MM.1S (cell line): ENCODE measurements at regions not wholly inside any gene's neighbourhood (a gene's known extent, or its start where the extent isn't known, plus 50 kb on each side); places are given as distances from the start of the nearest gene placed in this dataset.

Experiments
- DNase-seq: peaks from one replicate; pipeline ENCODE4 v3.0.0-alpha.2; 2015
- H2AFZ ChIP-seq: fragments of 300-600 bp; sonication (generic); 2 replicates; pipeline ENCODE4 v1.6.0; 2016; ENCODE audit warnings: antibody characterized with exemption, low read length
- H3F3A ChIP-seq: fragments of 300-600 bp; sonication (generic); 2 replicates; pipeline ENCODE4 v1.6.1; 2016; ENCODE audit warnings: mild to moderate bottlenecking, antibody characterized with exemption, low read length, moderate library complexity, mixed read lengths; ENCODE audit not compliant: insufficient read depth
- H3K27ac ChIP-seq: fragments of 300-600 bp; sonication (generic); 2 replicates; pipeline ENCODE4 v1.5.1; 2016; ENCODE audit warnings: mild to moderate bottlenecking, low read length
- H3K27me3 ChIP-seq: fragments of 300-600 bp; sonication (generic); replicated peaks from 2 replicates; pipeline ENCODE4 v1.6.0; 2016; ENCODE audit warnings: low read length; ENCODE audit not compliant: insufficient read depth
- H3K36me3 ChIP-seq: fragments of 300-600 bp; sonication (generic); replicated peaks from 2 replicates; pipeline ENCODE4 v1.6.1; 2016; ENCODE audit warnings: mild to moderate bottlenecking, low read length, mixed read lengths; ENCODE audit not compliant: insufficient read depth
- H3K4me1 ChIP-seq: fragments of 300-600 bp; sonication (generic); 2 replicates; pipeline ENCODE4 v1.6.1; 2016; ENCODE audit warnings: low read length, mixed read lengths
- H3K4me2 ChIP-seq: fragments of 300-600 bp; sonication (generic); 2 replicates; pipeline ENCODE4 v1.6.0; 2016; ENCODE audit warnings: low read depth, low read length
- H3K4me3 ChIP-seq: fragments of 300-600 bp; sonication (generic); 2 replicates; pipeline ENCODE4 v1.5.1; 2016; ENCODE audit warnings: low read length, mixed read lengths
- H3K79me2 ChIP-seq: fragments of 300-600 bp; sonication (generic); 2 replicates; pipeline ENCODE4 v1.6.1; 2016; ENCODE audit warnings: mixed run types, low read length, mixed read lengths
- H3K9ac ChIP-seq: fragments of 300-600 bp; sonication (generic); 2 replicates; pipeline ENCODE4 v1.6.1; 2016; ENCODE audit warnings: low read length, mixed read lengths
- H3K9me2 ChIP-seq: fragments of 300-600 bp; sonication (generic); replicated peaks from 2 replicates; pipeline ENCODE4 v1.6.1; 2016; ENCODE audit warnings: mild to moderate bottlenecking, low read length, mixed read lengths; ENCODE audit not compliant: insufficient read depth
- H3K9me3 ChIP-seq: fragments of 300-600 bp; sonication (generic); replicated peaks from 2 replicates; pipeline ENCODE4 v1.6.1; 2016; ENCODE audit warnings: mild to moderate bottlenecking, low read length, mixed read lengths; ENCODE audit not compliant: insufficient read depth
- H4K20me1 ChIP-seq: fragments of 300-600 bp; sonication (generic); 2 replicates; pipeline ENCODE4 v1.6.1; 2016; ENCODE audit warnings: mild to moderate bottlenecking, low read length, moderate library complexity, mixed read lengths; ENCODE audit not compliant: insufficient read depth
- CTCF ChIP-seq: fragments of 300-600 bp; sonication (generic); IDR thresholded peaks from 2 replicates; pipeline ENCODE4 v1.5.1; 2016; ENCODE audit warnings: antibody characterized with exemption, low read length, mixed read lengths
- EZH2 ChIP-seq: fragments of 300-600 bp; sonication (generic); optimal IDR thresholded peaks from 2 replicates; pipeline ENCODE3; 2017; ENCODE audit warnings: low read depth, mild to moderate bottlenecking, antibody characterized with exemption, low read length, mixed read lengths
- EZH2phosphoT487 ChIP-seq: fragments of 300-600 bp; sonication (generic); IDR thresholded peaks from 2 replicates; pipeline ENCODE4 v1.6.1; 2018; ENCODE audit warnings: antibody characterized with exemption, low read length

GRCh38 chr9:761793-762560 lies 79.5 kb upstream of the DMRT1 start:
- no peak overlapping the region for H3K9ac ChIP-seq
- no peak overlapping the region for H3K27ac ChIP-seq
- no peak for DNase-seq
- H3K9me2 ChIP-seq, result no peaks in the 10 kb centered on the region
- no peak for TF ChIP-seq EZH2phosphoT487
- TF ChIP-seq EZH2, result no peak
- TF ChIP-seq CTCF, result no peak
- no peaks in the 10 kb centered on the region for H3K9me3 ChIP-seq
- H3K4me2 ChIP-seq, result no peak overlapping the region
- no peak overlapping the region for H3K4me3 ChIP-seq
- H4K20me1 ChIP-seq, result no peaks in the 10 kb centered on the region
- no peaks in the 10 kb centered on the region for H3K36me3 ChIP-seq
- no peaks in the 10 kb centered on the region for H3K4me1 ChIP-seq
- H3F3A ChIP-seq, result no peaks in the 10 kb centered on the region
- no peak overlapping the region for H2AFZ ChIP-seq
- no peaks in the 10 kb centered on the region for H3K27me3 ChIP-seq
- no peaks in the 10 kb centered on the region for H3K79me2 ChIP-seq

- H3K27me3 ChIP-seq, result no peaks in the 10 kb centered on the region
- H3F3A ChIP-seq, result no peaks in the 10 kb centered on the region
- H3K4me3 ChIP-seq, result no peak overlapping the region
- no peak for TF ChIP-seq CTCF
- no peak for TF ChIP-seq EZH2
- no peak for TF ChIP-seq EZH2phosphoT487
- H3K9me2 ChIP-seq, result no peaks in the 10 kb centered on the region
- no peaks in the 10 kb centered on the region for H4K20me1 ChIP-seq
- no peak overlapping the region for H3K4me2 ChIP-seq
- H3K4me1 ChIP-seq, result no peaks in the 10 kb centered on the region
- H3K27ac ChIP-seq, result no peak overlapping the region
- no peaks in the 10 kb centered on the region for H3K9me3 ChIP-seq
- H3K79me2 ChIP-seq, result no peaks in the 10 kb centered on the region
- H2AFZ ChIP-seq, result no peak overlapping the region
- no peaks in the 10 kb centered on the region for H3K36me3 ChIP-seq
- no peak overlapping the region for H3K9ac ChIP-seq
- no peak for DNase-seq
Measured at GRCh38 chr9:763692-764091, 77.8 kb upstream of the DMRT1 start.

GRCh38 chr9:764105-764524 lies 77.4 kb upstream of the DMRT1 start:
- H3K9ac ChIP-seq, result no peak overlapping the region
- no peak for DNase-seq
- H3K4me3 ChIP-seq, result no peak overlapping the region
- no peak overlapping the region for H3K4me2 ChIP-seq
- H2AFZ ChIP-seq, result no peak overlapping the region
- no peaks in the 10 kb centered on the region for H4K20me1 ChIP-seq
- H3F3A ChIP-seq, result no peaks in the 10 kb centered on the region
- no peaks in the 10 kb centered on the region for H3K79me2 ChIP-seq
- TF ChIP-seq EZH2phosphoT487 (no peak), CTCF (no peak; the same call in 1 of the 2 replicates), EZH2 (no peak)
- H3K36me3 ChIP-seq, result no peaks in the 10 kb centered on the region
- no peaks in the 10 kb centered on the region for H3K9me3 ChIP-seq
- H3K9me2 ChIP-seq, result no peaks in the 10 kb centered on the region
- no peaks in the 10 kb centered on the region for H3K27me3 ChIP-seq
- no peaks in the 10 kb centered on the region for H3K4me1 ChIP-seq
- H3K27ac ChIP-seq, result no peak overlapping the region
